Esophagus mucosa (tissue), 1 donor: ENCODE measurements at regions not wholly inside any gene's neighbourhood (a gene's known extent, or its start where the extent isn't known, plus 50 kb on each side); places are given as distances from the start of the nearest gene placed in this dataset.

Experiments
- ATAC-seq: fragments of 200-7000 bp; cut with Tn5 transposase; one replicate; pipeline ENCODE4 v1.9.1; 2020
- donor health status: DM: yes; HTN: yes; CAD: no.

DNA sequence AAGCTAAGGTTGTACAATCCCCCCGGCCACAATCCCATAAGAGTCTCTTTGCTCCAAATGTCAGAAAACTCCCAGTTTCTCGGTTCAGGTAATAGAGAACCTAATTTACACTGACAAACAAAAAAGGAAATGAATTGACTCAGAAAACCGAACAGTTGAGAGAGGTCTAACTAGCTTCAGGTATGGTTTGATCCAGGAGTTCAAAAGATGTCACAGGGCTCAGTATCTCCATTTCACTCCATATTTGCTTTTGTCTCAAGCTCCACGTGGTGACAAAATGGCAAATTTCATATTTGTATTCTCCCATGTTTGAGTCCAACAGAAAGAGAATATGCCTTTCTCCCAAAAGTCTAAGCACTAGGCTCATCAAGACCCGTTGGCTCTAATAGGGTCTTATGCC lies 117.4 kb downstream of the AXIN2 start:
- ATAC-seq = no peak

DNA sequence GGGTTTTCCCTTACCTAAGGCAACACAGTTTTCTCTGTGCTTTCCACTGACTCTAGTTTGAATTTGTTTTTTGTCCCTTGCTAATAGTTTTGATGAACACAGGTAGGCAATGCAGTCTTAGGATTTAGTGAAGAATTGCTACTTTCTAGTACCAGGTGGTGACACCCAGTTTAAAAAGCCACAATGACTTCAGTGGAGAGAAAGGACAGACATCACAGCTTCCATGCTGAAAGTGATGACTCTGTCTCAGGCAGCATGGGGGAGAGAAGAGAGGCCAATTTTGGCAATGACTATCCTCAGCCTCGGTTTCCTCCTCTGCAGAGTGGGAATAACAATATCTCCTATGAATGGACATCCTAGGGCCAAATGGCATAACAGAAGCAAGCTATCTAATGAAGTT lies 118.8 kb downstream of the AXIN2 start:
- no peak for ATAC-seq

DNA sequence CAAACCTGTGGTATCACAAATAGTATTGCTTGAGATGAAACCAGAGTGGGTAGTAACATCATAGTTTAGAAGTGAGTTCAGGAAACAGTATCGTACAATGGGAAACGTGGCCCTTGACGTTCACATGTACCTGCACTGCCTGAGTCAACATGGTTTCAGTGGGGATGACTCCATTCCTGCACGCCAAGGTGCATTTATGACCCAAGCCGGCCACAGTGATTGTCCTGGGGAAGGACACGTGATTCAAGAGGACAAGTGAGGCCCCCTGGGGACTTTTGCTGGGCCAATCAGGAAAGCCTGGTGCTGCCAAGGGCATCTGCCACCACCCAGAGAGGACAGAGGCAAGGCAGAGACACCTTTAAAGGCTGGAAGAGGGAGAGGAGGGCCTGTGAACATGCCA lies 119.2 kb downstream of the AXIN2 start:
- ATAC-seq = no peak

DNA sequence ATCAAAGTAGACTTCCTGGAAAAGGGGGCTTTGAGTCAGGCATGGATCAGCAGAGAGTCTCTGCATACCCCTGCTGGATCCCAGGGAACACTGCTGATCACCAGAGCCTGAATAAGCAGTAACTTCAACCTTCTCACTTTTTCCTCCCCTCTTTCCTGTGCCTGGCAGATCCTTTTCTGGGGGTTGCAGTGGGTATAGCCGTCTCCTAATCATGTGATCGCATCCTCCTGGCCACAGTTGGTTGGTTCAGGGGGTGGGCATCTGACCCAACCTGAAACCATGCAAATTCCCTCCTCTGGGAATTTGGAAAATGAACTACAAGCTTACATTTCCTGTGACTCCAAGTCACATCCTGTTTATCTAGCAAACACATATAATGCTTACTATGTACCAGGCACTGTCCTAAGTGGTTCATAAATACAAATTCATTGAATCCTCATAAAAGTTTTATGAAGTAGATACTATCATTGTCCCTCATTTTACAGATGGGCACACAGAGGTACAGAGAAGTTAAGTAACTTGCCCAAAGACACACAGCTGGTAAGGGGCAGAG lies 120.3 kb downstream of the AXIN2 start:
- no peak for ATAC-seq

DNA sequence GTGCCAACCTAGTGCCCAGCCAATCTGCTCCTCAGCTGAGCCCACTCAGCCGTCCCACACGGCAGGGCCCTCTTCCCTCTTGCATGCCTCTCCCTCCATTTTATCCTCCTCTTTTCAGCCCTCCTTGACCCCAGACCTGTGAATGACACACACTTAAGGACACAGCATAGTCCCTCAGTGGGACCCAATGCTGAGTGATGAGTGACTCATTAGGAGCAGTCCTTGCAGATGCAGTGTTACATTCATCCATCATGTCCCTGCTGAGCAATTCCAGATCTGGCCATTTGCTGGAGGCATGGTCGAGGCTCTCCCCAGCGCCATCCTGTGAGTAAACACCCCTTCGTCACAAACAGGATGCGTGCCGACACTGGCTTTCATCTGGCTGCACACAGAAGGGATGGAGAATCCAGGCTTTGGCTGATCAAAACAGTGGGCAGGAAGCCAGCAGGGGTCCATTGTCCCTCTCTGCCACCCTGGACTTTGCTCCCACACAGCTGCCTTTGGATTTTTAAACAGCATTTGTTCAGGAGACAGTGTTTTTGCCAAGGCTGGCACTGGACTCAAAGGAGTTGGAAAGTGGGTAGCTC lies 122.6 kb downstream of the AXIN2 start:
- ATAC-seq = no peak

DNA sequence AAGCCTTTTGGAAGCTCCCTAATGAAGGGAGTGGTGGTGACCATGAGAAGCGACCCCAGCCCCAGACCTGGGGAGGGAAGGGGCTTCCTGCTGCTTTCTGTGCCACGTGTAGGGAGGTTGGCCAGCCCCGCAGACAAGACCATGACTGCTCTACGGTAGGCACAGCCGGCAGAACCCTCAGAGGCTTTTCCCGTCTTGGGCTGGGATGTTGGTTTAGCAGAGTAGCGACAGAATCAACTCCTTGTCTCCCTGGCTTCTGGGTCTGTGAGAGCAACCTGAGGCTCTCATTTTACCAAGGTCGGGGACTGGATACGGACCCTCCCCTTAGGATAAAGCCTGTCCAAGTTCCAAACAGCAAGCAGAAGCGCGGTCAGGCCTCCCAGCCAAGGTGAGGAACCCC lies 123.3 kb downstream of the AXIN2 start:
- no peak for ATAC-seq

DNA sequence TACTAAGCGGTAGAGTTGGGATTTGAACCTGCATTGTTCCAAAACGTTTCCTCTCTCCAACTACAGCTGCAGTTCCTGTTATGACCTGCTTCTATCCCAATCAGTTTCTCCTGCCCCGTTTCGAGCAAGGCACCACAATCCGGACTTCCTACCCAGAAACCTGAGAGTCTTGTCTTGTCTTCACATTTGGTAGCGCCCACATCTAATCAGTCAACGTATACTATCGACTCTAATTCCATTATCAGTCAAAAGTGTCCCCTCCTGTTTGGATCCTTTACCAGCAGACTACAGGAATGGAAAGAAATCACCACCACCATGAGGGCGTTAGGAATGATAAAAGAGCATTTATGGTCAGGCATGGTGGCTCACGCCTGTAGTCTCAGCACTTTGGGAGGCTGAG lies 124.6 kb downstream of the AXIN2 start:
- ATAC-seq = no peak

GRCh38 chr17:65434878-65435277 lies 126.6 kb downstream of the AXIN2 start:
- ATAC-seq = no peak

DNA sequence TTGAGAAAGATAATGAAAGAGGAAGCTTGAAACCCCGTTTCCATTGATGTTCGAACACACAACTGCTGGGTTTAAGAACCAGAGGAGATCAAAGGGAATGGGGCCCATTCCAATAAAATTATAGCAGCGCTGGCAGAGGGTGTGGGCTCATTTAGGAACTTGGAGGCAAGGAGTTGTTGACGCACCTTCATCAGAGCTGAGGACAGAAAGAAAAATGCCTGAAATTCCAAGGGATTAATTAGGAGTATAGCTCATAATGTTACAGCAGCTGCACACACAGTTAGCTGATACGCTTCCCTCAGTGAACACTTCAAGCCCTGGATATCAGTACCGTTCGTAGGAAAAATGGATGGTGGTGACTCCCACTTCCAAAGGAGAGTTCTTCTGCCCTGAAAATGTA lies 127.2 kb downstream of the AXIN2 start:
- no peak for ATAC-seq

GRCh38 chr17:65433592-65433991 lies 127.9 kb downstream of the AXIN2 start:
- no peak for ATAC-seq

- no peak for ATAC-seq
Measured at GRCh38 chr17:65433157-65433556, 128.3 kb downstream of the AXIN2 start.

- ATAC-seq = no peak
Measured at GRCh38 chr17:65431116-65431515, 130.3 kb downstream of the AXIN2 start.

DNA sequence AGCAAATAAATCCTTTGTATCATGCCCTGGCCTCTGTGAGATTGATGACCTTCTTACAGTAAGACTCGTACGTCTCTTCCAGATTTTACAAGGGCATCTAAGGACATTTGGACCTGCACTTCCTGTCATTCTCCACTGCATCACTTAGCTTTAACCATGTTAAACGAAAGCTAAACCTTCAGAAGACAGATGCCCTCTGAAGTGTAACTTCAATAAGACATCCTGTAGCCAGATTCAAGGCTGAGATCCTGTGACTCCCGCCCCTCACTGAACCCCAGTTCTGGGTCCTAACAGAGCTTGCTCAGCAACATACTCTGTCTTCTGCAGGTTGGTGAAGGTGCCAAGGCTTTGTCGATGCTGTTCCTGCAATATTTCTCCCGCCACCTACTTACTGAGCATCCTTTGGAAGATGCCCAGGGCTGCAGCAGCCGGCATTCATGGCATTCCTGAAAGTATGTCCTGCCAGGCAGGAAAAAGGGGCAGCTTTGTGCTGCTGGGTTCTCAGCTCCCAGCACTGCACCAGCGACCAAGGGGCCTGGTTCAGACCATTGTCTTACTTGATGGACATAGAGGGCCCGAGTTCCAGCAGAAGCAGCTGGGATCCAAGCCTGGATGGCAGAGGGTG lies 131.1 kb downstream of the AXIN2 start:
- no peak for ATAC-seq

- ATAC-seq = no peak
Measured at GRCh38 chr17:65423346-65424140, 137.9 kb downstream of the AXIN2 start.

DNA sequence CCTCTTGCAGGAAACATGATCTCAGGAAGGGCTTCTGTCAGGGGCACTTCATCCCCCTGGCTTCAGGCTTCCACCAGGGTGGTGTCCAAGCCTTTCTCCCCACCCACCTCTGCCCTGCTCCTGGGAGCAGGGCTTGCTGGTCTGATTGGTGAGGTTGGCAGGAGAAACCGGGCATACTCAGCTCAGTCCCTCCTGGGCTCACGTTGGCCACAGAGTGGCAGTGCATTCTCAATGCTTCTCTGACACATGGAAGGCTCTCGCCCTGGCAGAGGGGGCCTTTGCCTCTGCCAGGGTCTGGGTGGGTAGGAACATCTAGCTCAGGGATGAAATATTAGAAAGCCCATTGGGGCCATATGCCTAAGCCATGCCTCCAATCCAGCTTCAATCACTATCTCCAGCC lies 142.8 kb downstream of the AXIN2 start:
- ATAC-seq = no peak

DNA sequence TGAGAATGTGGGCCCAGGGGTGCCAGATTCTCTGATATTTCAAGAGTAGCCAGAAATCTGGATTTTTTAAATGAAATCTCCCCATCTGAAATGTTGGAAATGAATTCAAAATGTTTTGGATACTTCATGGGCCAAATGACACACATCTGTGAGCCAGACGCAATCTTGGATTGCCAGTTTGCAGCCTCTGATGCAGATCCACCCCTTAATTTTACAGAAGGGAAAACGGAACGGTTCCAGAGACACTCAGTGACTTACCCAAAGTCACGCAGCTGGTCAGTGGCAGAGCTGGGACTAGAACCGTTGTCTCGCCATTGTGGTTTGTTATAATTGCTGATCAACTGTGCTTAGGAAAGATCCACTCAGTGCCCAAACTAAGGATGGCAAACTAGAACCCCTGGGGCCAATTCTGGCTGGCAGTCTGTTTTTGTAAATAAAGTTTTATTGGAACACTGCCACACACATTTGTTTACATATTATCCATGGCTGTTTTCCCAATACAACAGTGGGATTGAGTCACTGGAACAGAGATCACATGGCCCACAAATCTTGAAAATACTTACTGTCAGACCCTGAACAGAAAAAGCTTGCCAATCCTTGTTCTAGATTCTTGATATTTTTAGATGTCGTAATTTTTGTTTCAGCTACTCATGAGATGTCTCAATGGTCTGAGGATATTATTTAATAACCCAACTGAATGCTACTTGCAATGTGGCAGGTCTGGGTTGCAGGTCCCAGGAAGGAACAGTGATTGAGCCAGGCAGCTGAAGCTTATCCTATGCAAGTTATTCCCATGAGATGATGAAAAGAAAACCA lies 143.8 kb downstream of the AXIN2 start:
- ATAC-seq = no peak

- ATAC-seq = no peak
Measured at GRCh38 chr17:65415991-65416390, 145.5 kb downstream of the AXIN2 start.

GRCh38 chr17:65413390-65413789 lies 148.1 kb downstream of the AXIN2 start:
- no peak for ATAC-seq

GRCh38 chr17:65409381-65409780 lies 152.1 kb downstream of the AXIN2 start:
- no peak for ATAC-seq

DNA sequence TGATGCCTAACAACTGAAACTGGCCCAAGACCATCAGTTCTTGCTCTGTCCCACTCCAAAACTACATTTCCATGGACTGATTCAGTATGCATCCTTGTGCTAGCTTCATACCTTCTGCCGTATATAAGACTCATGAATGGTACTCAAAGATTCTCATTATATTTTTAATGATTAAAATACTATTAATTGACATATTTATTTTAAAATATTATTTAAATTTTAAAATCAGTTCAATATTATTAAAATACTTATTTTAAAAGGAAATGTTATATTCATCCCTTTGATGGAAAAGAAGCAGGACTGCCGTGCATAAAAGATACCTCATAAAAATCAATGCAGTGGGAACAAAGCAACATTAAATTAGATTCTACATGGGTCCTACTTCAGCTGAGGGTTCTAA lies 153.4 kb downstream of the AXIN2 start:
- no peak for ATAC-seq

GRCh38 chr17:65407017-65407416 lies 154.4 kb downstream of the AXIN2 start:
- ATAC-seq = no peak

- ATAC-seq = no peak
Measured at GRCh38 chr17:65406552-65406951, 154.9 kb downstream of the AXIN2 start.

GRCh38 chr17:65405563-65405962 lies 155.9 kb downstream of the AXIN2 start:
- ATAC-seq = no peak
